D721Med (cell line): ENCODE measurements at regions not wholly inside any gene's neighbourhood (a gene's known extent, or its start where the extent isn't known, plus 50 kb on each side); places are given as distances from the start of the nearest gene placed in this dataset.

Source experiments
- DNase-seq: peaks from one replicate; pipeline ENCODE4 v3.0.0; 2011; ENCODE audit warnings: low spot score; ENCODE audit not compliant: insufficient read length
- FAIRE-seq: peaks from 2 replicates; lab custom pipeline; 2011; peaks lifted over from hg19 to GRCh38; lab: Jason Lieb, UNC
- CTCF ChIP-seq: IDR thresholded peaks from 2 replicates; pipeline ENCODE4 v1.5.1; 2012; ENCODE audit warnings: mild to moderate bottlenecking, control low read depth; ENCODE audit not compliant: insufficient read depth; ENCODE audit errors: missing control alignments

- TF ChIP-seq CTCF, result no peak
- FAIRE-seq (no peak), DNase-seq (no peak)
These were observed 70.1 kb upstream of the TMLHE start for GRCh38 chrX:155682834-155683233.

- TF ChIP-seq CTCF, result no peak
- no peak for FAIRE-seq
- DNase-seq, result no peak
These were observed 67.0 kb upstream of the TMLHE start for GRCh38 chrX:155679715-155680114.

- DNase-seq, result no peak
- no peak for TF ChIP-seq CTCF
- no peak for FAIRE-seq
These were observed 60.6 kb upstream of the TMLHE start for GRCh38 chrX:155673338-155673737.

GRCh38 chrX:155666741-155667140, 54.0 kb upstream of the TMLHE start:
- TF ChIP-seq CTCF, result no peak
- FAIRE-seq (no peak), DNase-seq (no peak)
